ENCODE measurements at regions not wholly inside any gene's neighbourhood (a gene's known extent, or its start where the extent isn't known, plus 50 kb on each side); places are given as distances from the start of the nearest gene placed in this dataset.

- TF ChIP-seq, protein P1, sequence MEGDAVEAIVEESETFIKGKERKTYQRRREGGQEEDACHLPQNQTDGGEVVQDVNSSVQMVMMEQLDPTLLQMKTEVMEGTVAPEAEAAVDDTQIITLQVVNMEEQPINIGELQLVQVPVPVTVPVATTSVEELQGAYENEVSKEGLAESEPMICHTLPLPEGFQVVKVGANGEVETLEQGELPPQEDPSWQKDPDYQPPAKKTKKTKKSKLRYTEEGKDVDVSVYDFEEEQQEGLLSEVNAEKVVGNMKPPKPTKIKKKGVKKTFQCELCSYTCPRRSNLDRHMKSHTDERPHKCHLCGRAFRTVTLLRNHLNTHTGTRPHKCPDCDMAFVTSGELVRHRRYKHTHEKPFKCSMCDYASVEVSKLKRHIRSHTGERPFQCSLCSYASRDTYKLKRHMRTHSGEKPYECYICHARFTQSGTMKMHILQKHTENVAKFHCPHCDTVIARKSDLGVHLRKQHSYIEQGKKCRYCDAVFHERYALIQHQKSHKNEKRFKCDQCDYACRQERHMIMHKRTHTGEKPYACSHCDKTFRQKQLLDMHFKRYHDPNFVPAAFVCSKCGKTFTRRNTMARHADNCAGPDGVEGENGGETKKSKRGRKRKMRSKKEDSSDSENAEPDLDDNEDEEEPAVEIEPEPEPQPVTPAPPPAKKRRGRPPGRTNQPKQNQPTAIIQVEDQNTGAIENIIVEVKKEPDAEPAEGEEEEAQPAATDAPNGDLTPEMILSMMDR (IDR thresholded peaks at IDR 0.05), result no peak
- TF ChIP-seq POLR2A (IDR thresholded peaks at IDR 0.05), result no peak
Measured at GRCh38 chr9:21570643-21571275, 88.6 kb upstream of the IFNE start.
